Right ventricle myocardium superior (tissue), 1 donor: ENCODE measurements at regions not wholly inside any gene's neighbourhood (a gene's known extent, or its start where the extent isn't known, plus 50 kb on each side); places are given as distances from the start of the nearest gene placed in this dataset.
A peak's percentile ranks its signal among the peaks of the same experiment; 100 is the strongest.
"Not testable (repeated sequence)": the region's sequence is repeated elsewhere in the genome, so short reads cannot be mapped to it uniquely, and the experiment has no call there.

ENCODE experiments used
- ATAC-seq: fragments of 200-7000 bp; cut with Tn5 transposase; one replicate; pipeline ENCODE4 v1.9.1; 2020; ENCODE audit warnings: mild to moderate bottlenecking; ENCODE audit not compliant: poor library complexity
- DNase-seq: peaks from one replicate; pipeline ENCODE4 v3.0.0-alpha.2; 2020
- intact Hi-C: fragments of 100-400 bp; cut with DNase I; formaldehyde crosslinking; loops from one replicate; pipeline ENCODE4 v1.11.2; 2022
- donor health status: DM: no; HTN: yes; CAD: no; lungs with severe emphysema.

- no peak for ATAC-seq
- no peak for DNase-seq
- intact Hi-C loops: no loop called here
Measured at GRCh38 chr5:109588281-109589035, 101.3 kb upstream of the MAN2A1 start.

- ATAC-seq (peak; percentile 86), DNase-seq (no peak)
- intact Hi-C loops: no loop called here
Measured at GRCh38 chr5:109584986-109585599, 104.6 kb upstream of the MAN2A1 start.

- no peak for DNase-seq
- no peak for ATAC-seq
- intact Hi-C loops: no loop called here
Measured at GRCh38 chr5:109580225-109580624, 109.5 kb upstream of the MAN2A1 start.

- ATAC-seq: no peak
- intact Hi-C loops: no loop called here
- no peak for DNase-seq
Measured at GRCh38 chr5:109575506-109575905, 114.2 kb upstream of the MAN2A1 start.

GRCh38 chr5:109574985-109575384 lies 114.7 kb upstream of the MAN2A1 start:
- DNase-seq (no peak), ATAC-seq (no peak)
- intact Hi-C loops: no loop called here

- intact Hi-C loops: no loop called here
- no peak for DNase-seq
- ATAC-seq: no peak
Measured at GRCh38 chr5:109573766-109574165, 116.0 kb upstream of the MAN2A1 start.

- DNase-seq (no peak), ATAC-seq (no peak)
Measured at GRCh38 chr5:109573256-109573655, 116.5 kb upstream of the MAN2A1 start.

GRCh38 chr5:109571785-109572184 lies 117.9 kb upstream of the MAN2A1 start:
- intact Hi-C loops: no loop called here
- DNase-seq: no peak
- ATAC-seq: no peak

More at GRCh38 chr5:109573256-109573655, 116.5 kb upstream of the MAN2A1 start:
- intact Hi-C loops: no loop called here

GRCh38 chr5:109570362-109570874 lies 119.3 kb upstream of the MAN2A1 start:
- no peak for ATAC-seq
- DNase-seq: no peak
- intact Hi-C loops: no loop called here

GRCh38 chr5:109567374-109568044 lies 122.2 kb upstream of the MAN2A1 start:
- DNase-seq (no peak), ATAC-seq (no peak)
- intact Hi-C loops: no loop called here

GRCh38 chr5:109566361-109566760 lies 123.4 kb upstream of the MAN2A1 start:
- no peak for ATAC-seq

GRCh38 chr5:109563739-109564138 lies 126.0 kb upstream of the MAN2A1 start:
- DNase-seq (no peak), ATAC-seq (no peak)
- intact Hi-C loops: no loop called here

More at GRCh38 chr5:109566361-109566760, 123.4 kb upstream of the MAN2A1 start:
- DNase-seq: no peak
- intact Hi-C loops: no loop called here

- ATAC-seq (no peak), DNase-seq (no peak)
- intact Hi-C loops: no loop called here
Measured at GRCh38 chr5:109563189-109563588, 126.5 kb upstream of the MAN2A1 start.

GRCh38 chr5:109562441-109562840 lies 127.3 kb upstream of the MAN2A1 start:
- no peak for DNase-seq
- intact Hi-C loops: no loop called here
- ATAC-seq: no peak

GRCh38 chr5:109561447-109561846 lies 128.3 kb upstream of the MAN2A1 start:
- ATAC-seq: no peak
- intact Hi-C loops: no loop called here
- DNase-seq: no peak

GRCh38 chr5:109560554-109560953 lies 129.2 kb upstream of the MAN2A1 start:
- intact Hi-C loops: no loop called here
- ATAC-seq (no peak), DNase-seq (no peak)

- no peak for ATAC-seq
Measured at GRCh38 chr5:109558952-109559351, 130.8 kb upstream of the MAN2A1 start.

GRCh38 chr5:109558364-109558763 lies 131.4 kb upstream of the MAN2A1 start:
- intact Hi-C loops: no loop called here
- DNase-seq: no peak
- no peak for ATAC-seq

More at GRCh38 chr5:109558952-109559351, 130.8 kb upstream of the MAN2A1 start:
- no peak for DNase-seq
- intact Hi-C loops: no loop called here

- ATAC-seq (no peak), DNase-seq (no peak)
- intact Hi-C loops: no loop called here
Measured at GRCh38 chr5:109553846-109554245, 135.9 kb upstream of the MAN2A1 start.

GRCh38 chr5:109551234-109551633 lies 138.5 kb upstream of the MAN2A1 start:
- ATAC-seq, intact Hi-C loops, DNase-seq: not testable (repeated sequence)
